ENCODE measurements at regions not wholly inside any gene's neighbourhood (a gene's known extent, or its start where the extent isn't known, plus 50 kb on each side); places are given as distances from the start of the nearest gene placed in this dataset.

DNA sequence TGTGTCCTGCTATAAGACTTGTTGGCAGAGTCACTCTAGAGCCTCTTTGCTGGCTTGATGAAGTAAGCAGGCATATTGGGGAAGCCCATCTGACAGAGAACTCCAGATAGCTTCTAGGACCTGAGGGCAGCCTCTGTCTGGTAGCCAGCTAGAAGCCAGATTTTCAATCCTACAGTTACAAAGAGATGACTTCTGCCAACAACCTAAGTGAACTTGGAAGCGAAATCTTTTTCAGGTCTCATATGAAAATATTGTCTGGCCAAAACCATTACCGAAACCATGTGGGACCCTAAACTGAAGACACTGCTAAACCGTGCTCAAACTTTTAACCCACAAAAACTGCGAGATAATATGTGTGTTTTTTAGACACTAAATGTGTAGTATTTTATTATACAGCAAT is 140.9 kb downstream of the MRPS30 start:
- TF ChIP-seq CTCF (IDR thresholded peaks at IDR 0.05) (no peak), NPAS2 (CRISPR knock-in tag; IDR thresholded peaks at IDR 0.05; ENCODE audit: borderline replicate concordance) (no peak), POLR2A (IDR thresholded peaks at IDR 0.05; ENCODE audit: low read length) (no peak), MYC (IDR thresholded peaks at IDR 0.05; ENCODE audit: borderline replicate concordance, low read length) (no peak), E2F6 (IDR thresholded peaks at IDR 0.05; ENCODE audit: borderline replicate concordance, low read depth) (no peak), FOSB (CRISPR knock-in tag; IDR thresholded peaks at IDR 0.05) (no peak), ZFP36 (IDR thresholded peaks at IDR 0.05; ENCODE audit: borderline replicate concordance, partially characterized antibody) (no peak), RNF2 (IDR thresholded peaks at IDR 0.05; ENCODE audit: borderline replicate concordance, low read depth) (no peak), CHD2 (IDR thresholded peaks at IDR 0.05; ENCODE audit: low read length, partially characterized antibody) (no peak), ZSCAN20 (CRISPR knock-in tag; IDR thresholded peaks at IDR 0.05) (no peak), SMC3 (IDR thresholded peaks at IDR 0.05) (no peak)
- TF ChIP-seq, protein P1, sequence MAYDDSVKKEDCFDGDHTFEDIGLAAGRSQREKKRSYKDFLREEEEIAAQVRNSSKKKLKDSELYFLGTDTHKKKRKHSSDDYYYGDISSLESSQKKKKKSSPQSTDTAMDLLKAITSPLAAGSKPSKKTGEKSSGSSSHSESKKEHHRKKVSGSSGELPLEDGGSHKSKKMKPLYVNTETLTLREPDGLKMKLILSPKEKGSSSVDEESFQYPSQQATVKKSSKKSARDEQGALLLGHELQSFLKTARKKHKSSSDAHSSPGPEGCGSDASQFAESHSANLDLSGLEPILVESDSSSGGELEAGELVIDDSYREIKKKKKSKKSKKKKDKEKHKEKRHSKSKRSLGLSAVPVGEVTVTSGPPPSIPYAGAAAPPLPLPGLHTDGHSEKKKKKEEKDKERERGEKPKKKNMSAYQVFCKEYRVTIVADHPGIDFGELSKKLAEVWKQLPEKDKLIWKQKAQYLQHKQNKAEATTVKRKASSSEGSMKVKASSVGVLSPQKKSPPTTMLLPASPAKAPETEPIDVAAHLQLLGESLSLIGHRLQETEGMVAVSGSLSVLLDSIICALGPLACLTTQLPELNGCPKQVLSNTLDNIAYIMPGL (CRISPR knock-in tag; IDR thresholded peaks at IDR 0.05; ENCODE audit: borderline replicate concordance) = no peak
